Adrenal gland (tissue), 5 donors: ENCODE measurements at regions not wholly inside any gene's neighbourhood (a gene's known extent, or its start where the extent isn't known, plus 50 kb on each side); places are given as distances from the start of the nearest gene placed in this dataset.

Source experiments
- CTCF ChIP-seq, 6 experiments: fragments of 450-650 bp in 4 of 6; fragments of 200-600 bp in 2 of 6; sonication (generic) in 1 of 6; IDR thresholded peaks; 1 replicate in 5 of 6; 2 replicates in 1 of 6; pipeline versions ENCODE4 v1.5.1 to v1.8.0; 2016 to 2021; ENCODE audit warnings: antibody characterized with exemption in 6 of 6, mild to moderate bottlenecking in 2 of 6, moderate library complexity in 1 of 6
- POLR2A ChIP-seq, 2 donors: fragments of 450-650 bp; IDR thresholded peaks; one replicate each; pipeline ENCODE4 v1.6.1; 2017; ENCODE audit warnings: antibody characterized with exemption in 2 of 2, mild to moderate bottlenecking in 2 of 2, moderate library complexity in 1 of 2
- donor health status: DM: no; HTN: no; CAD: no.

- TF ChIP-seq CTCF (IDR thresholded peaks at IDR 0.05) = no peak
- no peak for TF ChIP-seq POLR2A (IDR thresholded peaks at IDR 0.05)
These were observed 87.2 kb upstream of the TNP1 start for GRCh38 chr2:216947055-216947454.
